Activated CD4-positive, alpha-beta memory T cell treated with anti-CD3 and anti-CD28 coated beads for 36 hours (primary cell): ENCODE measurements at regions not wholly inside any gene's neighbourhood (a gene's known extent, or its start where the extent isn't known, plus 50 kb on each side); places are given as distances from the start of the nearest gene placed in this dataset.

Source experiments
- CTCF ChIA-PET: fragments of 350-600 bp; sonication (Branson Sonifier 250); formaldehyde crosslinking; loops from one replicate; lab custom pipeline; 2021; ENCODE audit warnings: antibody characterized with exemption, inconsistent platforms; lab: Charles Lee
- POLR2A ChIA-PET: fragments of 350-600 bp; sonication (Branson Sonifier 250); formaldehyde crosslinking; loops from one replicate; lab custom pipeline; 2021; ENCODE audit warnings: antibody characterized with exemption; lab: Charles Lee
- DNase-seq: peaks from one replicate; pipeline ENCODE4 v3.0.0-alpha.2; 2020
- H3K27ac Mint-ChIP-seq: one replicate; pipeline ENCODE4 v1.8.0; 2021; ENCODE audit warnings: mixed read lengths
- H3K27me3 Mint-ChIP-seq: one replicate; pipeline ENCODE4 v1.8.0; 2021; ENCODE audit warnings: mixed read lengths
- H3K36me3 Mint-ChIP-seq: one replicate; pipeline ENCODE4 v1.8.0; 2021; ENCODE audit warnings: mixed read lengths
- H3K4me1 Mint-ChIP-seq: one replicate; pipeline ENCODE4 v1.8.0; 2021; ENCODE audit warnings: low read depth, mixed read lengths
- H3K4me3 Mint-ChIP-seq: one replicate; pipeline ENCODE4 v1.8.0; 2021; ENCODE audit warnings: mild to moderate bottlenecking, mixed read lengths
- H3K9me3 Mint-ChIP-seq: one replicate; pipeline ENCODE4 v1.8.0; 2021; ENCODE audit warnings: mixed read lengths
- intact Hi-C: fragments of 100-400 bp; cut with micrococcal nuclease; formaldehyde crosslinking; loops from one replicate; pipeline ENCODE4 v1.15.1; 2023

GRCh38 chr11:100573911-100574513 is 113.1 kb upstream of the ARHGAP42 start:
- Mint-ChIP-seq H3K27me3 (no peaks in the 10 kb centered on the region), H3K36me3 (no peaks in the 10 kb centered on the region), H3K4me1 (no peaks in the 10 kb centered on the region), H3K27ac (no peak overlapping the region), H3K9me3 (no peaks in the 10 kb centered on the region), H3K4me3 (no peak overlapping the region)
- CTCF ChIA-PET, result no interaction called here
- POLR2A ChIA-PET, result no interaction called here
- no peak for DNase-seq
- intact Hi-C loops, result no loop called here

GRCh38 chr11:100574894-100575769 is 112.0 kb upstream of the ARHGAP42 start:
- no peaks in the 10 kb centered on the region for H3K27me3 Mint-ChIP-seq
- H3K36me3 Mint-ChIP-seq, result no peaks in the 10 kb centered on the region
- no peaks in the 10 kb centered on the region for H3K4me1 Mint-ChIP-seq
- CTCF ChIA-PET, result no interaction called here
- H3K27ac Mint-ChIP-seq, result no peak overlapping the region
- H3K4me3 Mint-ChIP-seq, result no peak overlapping the region
- no peak for DNase-seq
- no peaks in the 10 kb centered on the region for H3K9me3 Mint-ChIP-seq
- intact Hi-C loops, result no loop called here
- POLR2A ChIA-PET, result no interaction called here

- CTCF ChIA-PET, result interaction anchor here (1.3 kb wide), 1 partner anchor 349 kb away, joined by 4 read pairs; no protein-coding TSS in a partner anchor
Measured at GRCh38 chr11:100575860-100576717, 111.0 kb upstream of the ARHGAP42 start.

GRCh38 chr11:100576718-100577021 is 110.4 kb upstream of the ARHGAP42 start:
- ChIA-PET CTCF (interaction anchor here (1.3 kb wide), 1 partner anchor 348 kb away, joined by 4 read pairs; no protein-coding TSS in a partner anchor), POLR2A (no interaction called here)
- DNase-seq, result no peak
- Mint-ChIP-seq H3K4me1 (no peaks in the 10 kb centered on the region), H3K27me3 (no peaks in the 10 kb centered on the region), H3K9me3 (no peaks in the 10 kb centered on the region), H3K4me3 (no peak overlapping the region), H3K27ac (no peak overlapping the region), H3K36me3 (no peaks in the 10 kb centered on the region)
- intact Hi-C loops, result no loop called here

More at GRCh38 chr11:100575860-100576717, 111.0 kb upstream of the ARHGAP42 start:
- Mint-ChIP-seq H3K27me3 (no peaks in the 10 kb centered on the region), H3K4me1 (no peaks in the 10 kb centered on the region), H3K27ac (no peak overlapping the region), H3K9me3 (no peaks in the 10 kb centered on the region), H3K36me3 (no peaks in the 10 kb centered on the region), H3K4me3 (no peak overlapping the region)
- DNase-seq, result no peak
- POLR2A ChIA-PET, result no interaction called here
- intact Hi-C loops, result no loop called here

DNA sequence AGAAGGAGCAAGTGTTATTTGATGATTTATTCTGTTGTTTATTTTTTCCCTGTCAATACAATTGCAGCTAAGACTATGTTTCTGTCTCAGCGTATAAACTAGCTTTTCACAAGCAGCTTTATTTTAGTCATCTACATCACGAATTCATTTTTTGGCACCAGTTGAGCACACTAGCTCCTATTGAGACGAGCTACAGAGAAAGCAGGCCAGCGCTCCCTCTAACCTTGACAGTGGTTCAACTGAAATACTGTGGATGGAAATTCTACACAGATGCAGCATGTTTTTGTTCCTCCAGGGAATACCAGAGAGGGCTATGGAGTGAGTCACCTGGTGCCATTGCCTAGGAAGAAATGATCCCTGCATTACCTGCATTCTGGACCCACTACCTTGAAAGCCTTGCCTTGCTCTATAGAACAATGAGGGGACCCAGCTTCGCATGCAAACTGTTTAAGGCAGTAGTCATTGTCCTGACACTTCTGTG is 108.2 kb upstream of the ARHGAP42 start:
- CTCF ChIA-PET, result no interaction called here
- POLR2A ChIA-PET, result no interaction called here
- Mint-ChIP-seq H3K9me3 (no peaks in the 10 kb centered on the region), H3K4me1 (no peaks in the 10 kb centered on the region), H3K27me3 (no peaks in the 10 kb centered on the region), H3K4me3 (no peak overlapping the region), H3K36me3 (no peaks in the 10 kb centered on the region), H3K27ac (no peak overlapping the region)
- intact Hi-C loops, result no loop called here
- no peak for DNase-seq

DNA sequence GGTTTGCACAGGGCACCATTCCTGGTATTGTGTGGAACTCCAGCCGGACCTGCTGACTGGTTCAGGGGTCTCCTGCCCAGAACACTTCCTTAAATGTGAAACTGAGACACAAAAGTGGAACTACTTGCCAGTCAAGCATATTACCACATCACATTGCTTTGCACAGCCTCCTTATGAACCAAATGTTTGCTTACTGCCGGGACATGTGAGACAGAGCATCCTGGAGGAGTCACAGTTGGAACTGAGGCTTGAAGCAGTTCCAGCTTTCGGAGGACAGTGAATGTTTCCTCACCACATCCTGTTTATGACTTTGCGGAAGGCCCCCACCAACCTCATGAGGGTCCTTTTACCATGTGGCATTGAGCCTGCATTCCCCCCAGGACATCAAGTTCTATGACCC is 105.8 kb upstream of the ARHGAP42 start:
- Mint-ChIP-seq H3K27me3 (no peaks in the 10 kb centered on the region), H3K4me1 (no peaks in the 10 kb centered on the region), H3K4me3 (no peak overlapping the region), H3K27ac (no peak overlapping the region), H3K36me3 (no peaks in the 10 kb centered on the region), H3K9me3 (peaks cover 5% of the 10 kb centered on the region)
- no peak for DNase-seq
- CTCF ChIA-PET, result no interaction called here
- POLR2A ChIA-PET, result no interaction called here
- intact Hi-C loops, result no loop called here

DNA sequence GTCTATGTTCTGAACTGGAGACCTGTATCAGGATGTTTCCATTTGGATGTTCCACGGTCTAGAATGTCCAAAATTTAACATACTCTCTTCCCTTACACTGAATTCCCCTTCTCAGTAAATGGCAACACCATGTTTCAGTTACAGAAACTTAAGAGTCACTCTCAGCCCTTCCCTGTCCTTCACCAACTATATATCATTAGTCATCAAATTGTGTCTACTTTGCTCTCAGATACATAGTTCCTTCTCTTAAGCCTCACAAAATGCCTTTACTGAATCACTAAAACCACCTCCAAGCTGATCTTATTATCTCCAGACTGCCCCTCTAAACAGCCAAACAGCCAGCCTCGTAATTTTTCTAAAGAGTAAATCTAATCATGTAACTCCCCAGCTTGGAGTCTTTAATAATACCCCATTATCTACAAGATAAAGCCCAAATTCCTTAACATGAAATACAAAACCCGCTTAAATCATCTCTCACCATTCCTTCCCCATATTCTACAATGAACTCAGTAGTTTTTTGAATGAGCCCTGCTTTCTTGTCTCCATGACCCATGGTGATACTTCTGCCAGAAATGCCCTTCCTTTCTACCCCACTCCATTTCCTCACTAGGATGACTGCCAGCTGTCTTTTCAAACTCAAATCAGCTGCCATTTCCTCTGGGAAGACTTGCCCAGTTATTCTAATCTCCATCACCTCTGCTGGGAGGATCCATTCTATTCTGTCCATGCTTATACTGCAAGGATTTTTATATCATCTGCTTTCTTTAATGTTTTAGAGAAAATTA is 102.7 kb upstream of the ARHGAP42 start:
- Mint-ChIP-seq H3K27me3 (no peaks in the 10 kb centered on the region), H3K27ac (no peak overlapping the region), H3K4me1 (no peaks in the 10 kb centered on the region), H3K36me3 (no peaks in the 10 kb centered on the region), H3K9me3 (peaks cover 7% of the 10 kb centered on the region), H3K4me3 (no peak overlapping the region)
- POLR2A ChIA-PET, result no interaction called here
- intact Hi-C loops, result no loop called here
- CTCF ChIA-PET, result no interaction called here
- DNase-seq, result no peak

DNA sequence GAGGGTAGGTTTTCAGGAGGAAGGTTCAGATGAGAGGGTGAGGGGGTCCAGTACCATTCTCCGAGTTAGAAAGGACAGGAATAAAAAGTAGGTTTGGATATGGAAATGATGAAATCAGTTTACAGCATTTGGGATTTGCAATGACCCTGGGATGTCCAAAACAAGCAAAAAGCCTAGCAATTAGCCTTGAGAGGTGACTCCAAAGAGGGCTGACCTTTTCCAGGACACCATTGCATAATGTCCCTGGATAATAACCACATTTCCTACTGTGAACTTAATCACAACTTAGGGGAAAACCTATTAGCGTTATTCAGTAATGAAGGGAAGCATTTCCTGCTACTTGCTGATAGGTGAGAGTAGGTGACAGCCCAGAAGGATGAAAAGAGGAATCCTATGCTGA is 101.4 kb upstream of the ARHGAP42 start:
- Mint-ChIP-seq H3K4me1 (no peaks in the 10 kb centered on the region), H3K27ac (no peak overlapping the region), H3K36me3 (no peaks in the 10 kb centered on the region), H3K27me3 (no peaks in the 10 kb centered on the region), H3K9me3 (peaks cover 7% of the 10 kb centered on the region), H3K4me3 (no peak overlapping the region)
- POLR2A ChIA-PET, result no interaction called here
- CTCF ChIA-PET, result no interaction called here
- no peak for DNase-seq
- intact Hi-C loops, result no loop called here

GRCh38 chr11:100586361-100587101 is 100.6 kb upstream of the ARHGAP42 start:
- Mint-ChIP-seq H3K27ac (no peak overlapping the region), H3K9me3 (peaks cover 7% of the 10 kb centered on the region), H3K27me3 (no peaks in the 10 kb centered on the region), H3K4me3 (no peak overlapping the region), H3K4me1 (no peaks in the 10 kb centered on the region), H3K36me3 (no peaks in the 10 kb centered on the region)
- CTCF ChIA-PET, result no interaction called here
- POLR2A ChIA-PET, result no interaction called here
- DNase-seq, result no peak
- intact Hi-C loops, result no loop called here

GRCh38 chr11:100592619-100593260 is 94.3 kb upstream of the ARHGAP42 start:
- no peak for DNase-seq
- no peaks in the 10 kb centered on the region for H3K4me1 Mint-ChIP-seq
- intact Hi-C loops, result no loop called here
- H3K4me3 Mint-ChIP-seq, result no peak overlapping the region
- no peaks in the 10 kb centered on the region for H3K36me3 Mint-ChIP-seq
- no peak overlapping the region for H3K27ac Mint-ChIP-seq
- CTCF ChIA-PET, result no interaction called here
- POLR2A ChIA-PET, result no interaction called here
- peaks cover 4% of the 10 kb centered on the region for H3K9me3 Mint-ChIP-seq
- no peaks in the 10 kb centered on the region for H3K27me3 Mint-ChIP-seq

DNA sequence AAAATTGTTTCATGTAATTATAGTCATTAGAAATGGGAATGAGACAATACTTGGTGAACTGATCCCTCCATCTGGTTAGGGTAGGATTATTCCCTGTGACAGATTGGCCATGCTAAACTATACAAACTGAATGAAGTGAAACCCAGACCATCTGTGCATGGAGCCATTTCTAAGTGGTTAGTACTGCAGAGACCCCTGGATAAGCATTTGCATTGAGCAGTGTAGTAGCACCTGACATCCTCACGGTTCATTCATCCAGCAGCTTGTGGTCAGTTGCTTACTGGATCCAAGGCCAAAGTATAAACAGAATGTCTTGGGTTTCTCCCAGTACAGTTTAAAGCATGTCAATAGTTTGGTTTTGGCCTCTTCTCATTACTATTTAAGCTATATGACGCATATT is 93.8 kb upstream of the ARHGAP42 start:
- H3K27me3 Mint-ChIP-seq, result no peaks in the 10 kb centered on the region
- no peak overlapping the region for H3K4me3 Mint-ChIP-seq
- no peak for DNase-seq
- no peaks in the 10 kb centered on the region for H3K4me1 Mint-ChIP-seq
- ChIA-PET POLR2A (no interaction called here), CTCF (no interaction called here)
- intact Hi-C loops, result no loop called here
- no peaks in the 10 kb centered on the region for H3K36me3 Mint-ChIP-seq
- H3K9me3 Mint-ChIP-seq, result peaks cover 6% of the 10 kb centered on the region
- no peak overlapping the region for H3K27ac Mint-ChIP-seq
